ENCODE measurements at regions not wholly inside any gene's neighbourhood (a gene's known extent, or its start where the extent isn't known, plus 50 kb on each side); places are given as distances from the start of the nearest gene placed in this dataset.

- H3K36me3 ChIP-seq (ENCODE audit: control insufficient read depth, insufficient read depth, low read length), result no peaks in the 10 kb centered on the region
- H3K4me2 ChIP-seq (ENCODE audit: extremely low read depth, insufficient read depth, low read length), result no peak overlapping the region
- no peak overlapping the region for H2AFZ ChIP-seq (ENCODE audit: low read length)
- no peak overlapping the region for H3K4me3 ChIP-seq (replicated peaks in 1 of 4; ENCODE audit: control extremely low read depth in 1 of 4, insufficient read depth in 1 of 4, low read depth in 3 of 4, low read length in 4 of 4)
- no peak for DNase-seq (ENCODE audit: low read depth in 2 of 2)
- no peaks in the 10 kb centered on the region for H3K9me3 ChIP-seq (ENCODE audit: control insufficient read depth, insufficient read depth, low read depth, low read length)
- no peaks in the 10 kb centered on the region for H3K79me2 ChIP-seq (ENCODE audit: control insufficient read depth, insufficient read depth, low read length)
- no peaks in the 10 kb centered on the region for H3K27me3 ChIP-seq (ENCODE audit: control insufficient read depth, insufficient read depth, low read length)
- H4K20me1 ChIP-seq (ENCODE audit: control insufficient read depth, extremely low read depth, insufficient read depth, low read length), result no peaks in the 10 kb centered on the region
- no peak overlapping the region for H3K9ac ChIP-seq (ENCODE audit: insufficient read depth, low read length)
- no peak overlapping the region for H3K27ac ChIP-seq (ENCODE audit: insufficient read depth, low read length)
- no peaks in the 10 kb centered on the region for H3K4me1 ChIP-seq (ENCODE audit: control insufficient read depth, extremely low read depth, insufficient read depth, low read length)
- TF ChIP-seq CTCF (conservative IDR thresholded peaks at IDR 0.05 in 1 of 2, IDR thresholded peaks at IDR 0.05 in 1 of 2; ENCODE audit: low read depth in 1 of 2, low read length in 2 of 2), result no peak
- no peak for TF ChIP-seq EZH2 (IDR thresholded peaks at IDR 0.05; ENCODE audit: low read length, missing control alignments)
Measured at GRCh38 chr5:6315580-6315979, 62.8 kb downstream of the MED10 start.

- Histone ChIP-seq H2AFZ (ENCODE audit: low read length) (no peak overlapping the region), H3K4me3 (replicated peaks in 1 of 4; ENCODE audit: control extremely low read depth in 1 of 4, insufficient read depth in 1 of 4, low read depth in 3 of 4, low read length in 4 of 4) (no peak overlapping the region), H3K4me2 (ENCODE audit: extremely low read depth, insufficient read depth, low read length) (no peak overlapping the region), H3K4me1 (ENCODE audit: control insufficient read depth, extremely low read depth, insufficient read depth, low read length) (no peaks in the 10 kb centered on the region), H3K79me2 (ENCODE audit: control insufficient read depth, insufficient read depth, low read length) (no peaks in the 10 kb centered on the region), H3K9me3 (ENCODE audit: control insufficient read depth, insufficient read depth, low read depth, low read length) (no peaks in the 10 kb centered on the region), H4K20me1 (ENCODE audit: control insufficient read depth, extremely low read depth, insufficient read depth, low read length) (no peaks in the 10 kb centered on the region), H3K36me3 (ENCODE audit: control insufficient read depth, insufficient read depth, low read length) (no peaks in the 10 kb centered on the region), H3K9ac (ENCODE audit: insufficient read depth, low read length) (no peak overlapping the region), H3K27me3 (ENCODE audit: control insufficient read depth, insufficient read depth, low read length) (no peaks in the 10 kb centered on the region), H3K27ac (ENCODE audit: insufficient read depth, low read length) (no peak overlapping the region)
- TF ChIP-seq CTCF (conservative IDR thresholded peaks at IDR 0.05 in 1 of 2, IDR thresholded peaks at IDR 0.05 in 1 of 2; ENCODE audit: low read depth in 1 of 2, low read length in 2 of 2) (no peak), EZH2 (IDR thresholded peaks at IDR 0.05; ENCODE audit: low read length, missing control alignments) (no peak)
- DNase-seq (ENCODE audit: low read depth in 2 of 2), result no peak
Measured at GRCh38 chr5:6311568-6312501, 66.5 kb downstream of the MED10 start.

- Histone ChIP-seq H2AFZ (ENCODE audit: low read length) (no peak overlapping the region), H3K9me3 (ENCODE audit: control insufficient read depth, insufficient read depth, low read depth, low read length) (no peaks in the 10 kb centered on the region), H4K20me1 (ENCODE audit: control insufficient read depth, extremely low read depth, insufficient read depth, low read length) (no peaks in the 10 kb centered on the region), H3K4me1 (ENCODE audit: control insufficient read depth, extremely low read depth, insufficient read depth, low read length) (no peaks in the 10 kb centered on the region), H3K9ac (ENCODE audit: insufficient read depth, low read length) (no peak overlapping the region), H3K27ac (ENCODE audit: insufficient read depth, low read length) (no peak overlapping the region), H3K4me2 (ENCODE audit: extremely low read depth, insufficient read depth, low read length) (no peak overlapping the region), H3K79me2 (ENCODE audit: control insufficient read depth, insufficient read depth, low read length) (no peaks in the 10 kb centered on the region), H3K4me3 (replicated peaks in 1 of 4; ENCODE audit: control extremely low read depth in 1 of 4, insufficient read depth in 1 of 4, low read depth in 3 of 4, low read length in 4 of 4) (no peak overlapping the region), H3K36me3 (ENCODE audit: control insufficient read depth, insufficient read depth, low read length) (no peaks in the 10 kb centered on the region), H3K27me3 (ENCODE audit: control insufficient read depth, insufficient read depth, low read length) (no peaks in the 10 kb centered on the region)
- DNase-seq (ENCODE audit: low read depth in 2 of 2), result no peak
- TF ChIP-seq CTCF (conservative IDR thresholded peaks at IDR 0.05 in 1 of 2, IDR thresholded peaks at IDR 0.05 in 1 of 2; ENCODE audit: low read depth in 1 of 2, low read length in 2 of 2) (no peak), EZH2 (IDR thresholded peaks at IDR 0.05; ENCODE audit: low read length, missing control alignments) (no peak)
Measured at GRCh38 chr5:6309949-6310348, 68.4 kb downstream of the MED10 start.

Measured in fibroblast of lung (primary cell).